ENCODE measurements at regions not wholly inside any gene's neighbourhood (a gene's known extent, or its start where the extent isn't known, plus 50 kb on each side); places are given as distances from the start of the nearest gene placed in this dataset.

- Histone ChIP-seq H3K27ac (ENCODE audit: low read depth in 2 of 2, low read length in 1 of 2) (no peak overlapping the region), H3K4me1 (ENCODE audit: control insufficient read depth in 1 of 2, insufficient read depth in 2 of 2, low read depth in 1 of 2, low read length in 1 of 2) (no peaks in the 10 kb centered on the region), H3K4me2 (no peak overlapping the region), H2AFZ (ENCODE audit: low read depth) (no peak overlapping the region), H3K9me3 (no peaks in the 10 kb centered on the region), H3K9ac (no peak overlapping the region), H3K9me2 (no peaks in the 10 kb centered on the region), H3K27me3 (ENCODE audit: insufficient read depth) (no peaks in the 10 kb centered on the region), H3K36me3 (replicated peaks in 1 of 2; ENCODE audit: control insufficient read depth in 1 of 2, insufficient read depth in 2 of 2, low read length in 1 of 2) (no peaks in the 10 kb centered on the region), H4K20me1 (ENCODE audit: insufficient read depth) (no peaks in the 10 kb centered on the region), H3F3A (replicated peaks; ENCODE audit: insufficient read depth) (no peaks in the 10 kb centered on the region), H3K79me2 (ENCODE audit: insufficient read depth) (no peaks in the 10 kb centered on the region), H3K4me3 (ENCODE audit: low read depth in 2 of 2, low read length in 1 of 2) (no peak overlapping the region)
- ChIA-PET POLR2A (no interaction called here), CTCF (no interaction called here)
- DNase-seq = no peak
- TF ChIP-seq POLR2AphosphoS5 (IDR thresholded peaks at IDR 0.05; ENCODE audit: low read depth, low read length) (no peak), EP300 (IDR thresholded peaks at IDR 0.05; ENCODE audit: borderline replicate concordance in 1 of 2, low read depth in 1 of 2, low read length in 1 of 2) (no peak), SIN3A (IDR thresholded peaks at IDR 0.05; ENCODE audit: borderline replicate concordance, low read depth, low read length) (no peak)
- TF ChIP-seq, protein P1, sequence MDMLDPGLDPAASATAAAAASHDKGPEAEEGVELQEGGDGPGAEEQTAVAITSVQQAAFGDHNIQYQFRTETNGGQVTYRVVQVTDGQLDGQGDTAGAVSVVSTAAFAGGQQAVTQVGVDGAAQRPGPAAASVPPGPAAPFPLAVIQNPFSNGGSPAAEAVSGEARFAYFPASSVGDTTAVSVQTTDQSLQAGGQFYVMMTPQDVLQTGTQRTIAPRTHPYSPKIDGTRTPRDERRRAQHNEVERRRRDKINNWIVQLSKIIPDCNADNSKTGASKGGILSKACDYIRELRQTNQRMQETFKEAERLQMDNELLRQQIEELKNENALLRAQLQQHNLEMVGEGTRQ (IDR thresholded peaks at IDR 0.05; ENCODE audit: borderline replicate concordance, low read depth, low read length) = no peak
Measured at GRCh38 chr1:243996223-243996622, 54.9 kb upstream of the ZBTB18 start.

DNA sequence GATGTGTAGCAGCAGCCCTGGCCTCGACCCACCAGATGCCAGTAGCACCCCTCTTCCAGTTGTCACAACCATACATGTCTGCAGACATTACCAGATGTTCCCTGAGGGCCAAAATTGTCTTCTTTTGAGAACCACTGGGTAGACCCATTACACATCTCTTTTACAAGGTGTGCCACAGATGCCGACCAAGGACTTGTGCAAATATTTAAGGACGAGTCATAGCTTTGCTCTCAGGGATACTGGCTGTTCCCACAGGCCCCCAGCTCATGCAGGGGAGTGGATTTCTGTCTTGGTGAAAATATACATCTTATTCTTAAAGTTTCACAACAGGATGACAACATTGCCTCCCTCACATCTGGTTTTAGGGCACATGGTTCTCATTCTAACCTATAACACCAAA lies 59.4 kb upstream of the ZBTB18 start:
- Histone ChIP-seq H3K9me2 (no peaks in the 10 kb centered on the region), H3K9ac (no peak overlapping the region), H2AFZ (ENCODE audit: low read depth) (no peak overlapping the region), H3K27me3 (ENCODE audit: insufficient read depth) (no peaks in the 10 kb centered on the region), H3K9me3 (no peaks in the 10 kb centered on the region), H3F3A (replicated peaks; ENCODE audit: insufficient read depth) (no peaks in the 10 kb centered on the region), H3K27ac (ENCODE audit: low read depth in 2 of 2, low read length in 1 of 2) (no peak overlapping the region), H3K4me1 (ENCODE audit: control insufficient read depth in 1 of 2, insufficient read depth in 2 of 2, low read depth in 1 of 2, low read length in 1 of 2) (no peaks in the 10 kb centered on the region), H4K20me1 (ENCODE audit: insufficient read depth) (no peaks in the 10 kb centered on the region), H3K4me3 (ENCODE audit: low read depth in 2 of 2, low read length in 1 of 2) (no peak overlapping the region), H3K36me3 (replicated peaks in 1 of 2; ENCODE audit: control insufficient read depth in 1 of 2, insufficient read depth in 2 of 2, low read length in 1 of 2) (no peaks in the 10 kb centered on the region), H3K4me2 (no peak overlapping the region), H3K79me2 (ENCODE audit: insufficient read depth) (no peaks in the 10 kb centered on the region)
- ChIA-PET CTCF (no interaction called here), POLR2A (no interaction called here)
- DNase-seq = no peak
- 23% methylated on average over 3 of the region's 3 CpGs for WGBS (ENCODE audit: low lambda C conversion rate)
- no peak for TF ChIP-seq TEAD4 (IDR thresholded peaks at IDR 0.05; ENCODE audit: borderline replicate concordance, insufficient read depth)
- no peak for TF ChIP-seq CTCF (IDR thresholded peaks at IDR 0.05)
- no peak for TF ChIP-seq POLR2AphosphoS5 (IDR thresholded peaks at IDR 0.05; ENCODE audit: low read depth, low read length)
- no peak for TF ChIP-seq FOXM1 (IDR thresholded peaks at IDR 0.05; ENCODE audit: low read depth)
- TF ChIP-seq EP300 (IDR thresholded peaks at IDR 0.05; ENCODE audit: borderline replicate concordance in 1 of 2, low read depth in 1 of 2, low read length in 1 of 2) = no peak
- TF ChIP-seq, protein P2, sequence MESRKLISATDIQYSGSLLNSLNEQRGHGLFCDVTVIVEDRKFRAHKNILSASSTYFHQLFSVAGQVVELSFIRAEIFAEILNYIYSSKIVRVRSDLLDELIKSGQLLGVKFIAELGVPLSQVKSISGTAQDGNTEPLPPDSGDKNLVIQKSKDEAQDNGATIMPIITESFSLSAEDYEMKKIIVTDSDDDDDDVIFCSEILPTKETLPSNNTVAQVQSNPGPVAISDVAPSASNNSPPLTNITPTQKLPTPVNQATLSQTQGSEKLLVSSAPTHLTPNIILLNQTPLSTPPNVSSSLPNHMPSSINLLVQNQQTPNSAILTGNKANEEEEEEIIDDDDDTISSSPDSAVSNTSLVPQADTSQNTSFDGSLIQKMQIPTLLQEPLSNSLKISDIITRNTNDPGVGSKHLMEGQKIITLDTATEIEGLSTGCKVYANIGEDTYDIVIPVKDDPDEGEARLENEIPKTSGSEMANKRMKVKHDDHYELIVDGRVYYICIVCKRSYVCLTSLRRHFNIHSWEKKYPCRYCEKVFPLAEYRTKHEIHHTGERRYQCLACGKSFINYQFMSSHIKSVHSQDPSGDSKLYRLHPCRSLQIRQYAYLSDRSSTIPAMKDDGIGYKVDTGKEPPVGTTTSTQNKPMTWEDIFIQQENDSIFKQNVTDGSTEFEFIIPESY (IDR thresholded peaks at IDR 0.05; ENCODE audit: borderline replicate concordance, low read depth) = no peak
- no peak for TF ChIP-seq GATA2 (CRISPR knock-in tag; IDR thresholded peaks at IDR 0.05)
- TF ChIP-seq SIN3A (IDR thresholded peaks at IDR 0.05; ENCODE audit: borderline replicate concordance, low read depth, low read length) = no peak
- no peak for TF ChIP-seq MAX (IDR thresholded peaks at IDR 0.05; ENCODE audit: low read depth)
- no peak for TF ChIP-seq RXRA (IDR thresholded peaks at IDR 0.05; ENCODE audit: borderline replicate concordance, low read depth)
- TF ChIP-seq EZH2phosphoT487 (IDR thresholded peaks at IDR 0.05; ENCODE audit: borderline replicate concordance, low read depth) = no peak
- TF ChIP-seq, protein P1 (IDR thresholded peaks at IDR 0.05; ENCODE audit: borderline replicate concordance, low read depth, low read length) = no peak
